DND-41 (cell line): ENCODE measurements at regions not wholly inside any gene's neighbourhood (a gene's known extent, or its start where the extent isn't known, plus 50 kb on each side); places are given as distances from the start of the nearest gene placed in this dataset.

Source experiments
- ATAC-seq: fragments of 200-7000 bp; cut with Tn5 transposase; 3 replicates; pipeline ENCODE4 v1.9.1; 2021; ENCODE audit warnings: low read depth; ENCODE audit not compliant: insufficient read depth
- DNase-seq: peaks from one replicate; pipeline ENCODE4 v3.0.0-alpha.2; 2020
- H2AFZ ChIP-seq: 2 replicates; pipeline ENCODE4 v1.6.0; 2012; ENCODE audit warnings: low read depth, low read length
- H3K27ac ChIP-seq: 2 replicates; pipeline ENCODE4 v1.5.1; 2012; ENCODE audit warnings: low read length, inconsistent platforms
- H3K27me3 ChIP-seq: fragments of 200-600 bp; sonication (generic); 2 replicates; pipeline ENCODE4 v1.6.0; 2012; ENCODE audit warnings: low read length, mild to moderate bottlenecking, inconsistent platforms; ENCODE audit not compliant: insufficient read depth, poor library complexity
- H3K36me3 ChIP-seq: 2 replicates; pipeline ENCODE4 v1.5.1; 2012; ENCODE audit warnings: low read length, inconsistent platforms; ENCODE audit not compliant: insufficient read depth
- H3K4me1 ChIP-seq: 2 replicates; pipeline ENCODE4 v1.5.1; 2012; ENCODE audit warnings: mild to moderate bottlenecking, low read length; ENCODE audit not compliant: insufficient read depth
- H3K4me2 ChIP-seq: 2 replicates; pipeline ENCODE4 v1.6.0; 2012; ENCODE audit warnings: mild to moderate bottlenecking, moderate library complexity, low read length, inconsistent platforms; ENCODE audit not compliant: insufficient read depth
- H3K4me3 ChIP-seq, 2 experiments: fragments of 200-600 bp in 1 of 2; shearing (Covaris generic) in 1 of 2; 2 replicates each; pipeline ENCODE4 v1.5.1; 2012 to 2016; ENCODE audit warnings: inconsistent platforms in 2 of 2, low read length in 2 of 2, mild to moderate bottlenecking in 2 of 2, low read depth in 1 of 2, moderate library complexity in 1 of 2
- H3K79me2 ChIP-seq: 2 replicates; pipeline ENCODE4 v1.6.0; 2012; ENCODE audit warnings: low read length, inconsistent platforms; ENCODE audit not compliant: insufficient read depth
- H3K9ac ChIP-seq: 2 replicates; pipeline ENCODE4 v1.6.0; 2012; ENCODE audit warnings: low read depth, mild to moderate bottlenecking, inconsistent platforms, low read length, moderate library complexity
- H3K9me3 ChIP-seq: 2 replicates; pipeline ENCODE4 v1.5.1; 2012; ENCODE audit warnings: low read length, moderate library complexity, mild to moderate bottlenecking, inconsistent platforms; ENCODE audit not compliant: insufficient read depth, severe bottlenecking
- H4K20me1 ChIP-seq: 2 replicates; pipeline ENCODE4 v1.6.0; 2012; ENCODE audit warnings: low read length; ENCODE audit not compliant: insufficient read depth
- EZH2 ChIP-seq: IDR thresholded peaks from 3 replicates; pipeline ENCODE4 v1.6.1; 2012; ENCODE audit warnings: borderline replicate concordance, low read depth, mild to moderate bottlenecking, moderate library complexity, low read length, inconsistent platforms; ENCODE audit not compliant: severe bottlenecking
- TF ChIP-seq, protein P1 (sequence below): IDR thresholded peaks from 2 replicates; pipeline ENCODE4 v1.5.1; 2012; ENCODE audit warnings: borderline replicate concordance, low read length, moderate library complexity, mild to moderate bottlenecking; ENCODE audit not compliant: poor library complexity, severe bottlenecking; ENCODE audit errors: extremely low read depth

DNA sequence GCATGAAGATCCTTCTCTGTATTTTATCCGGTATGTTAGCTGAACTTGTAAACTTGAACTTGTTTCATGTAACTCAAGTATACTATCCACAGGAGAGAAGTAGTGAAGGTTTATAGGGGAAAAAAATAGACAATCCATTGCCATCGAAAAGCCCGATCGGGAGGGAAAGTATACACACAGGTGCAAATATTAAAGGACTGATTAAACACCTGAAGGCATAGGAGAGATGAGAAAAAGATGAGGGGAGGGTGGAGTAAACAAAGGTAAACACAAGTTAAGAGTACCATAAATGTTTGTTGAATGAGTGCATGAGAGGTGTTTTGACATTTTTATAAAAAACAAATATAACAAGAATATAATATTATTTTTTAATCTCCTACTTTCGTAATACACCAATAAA is 64.3 kb upstream of the CITED2 start:
- Histone ChIP-seq H3K4me1 (no peaks in the 10 kb centered on the region), H2AFZ (no peak overlapping the region), H3K79me2 (no peaks in the 10 kb centered on the region), H4K20me1 (no peaks in the 10 kb centered on the region), H3K36me3 (no peaks in the 10 kb centered on the region), H3K9me3 (no peaks in the 10 kb centered on the region), H3K4me3 (no peak overlapping the region), H3K27me3 (peaks cover 9% of the 10 kb centered on the region), H3K27ac (no peak overlapping the region), H3K4me2 (no peak overlapping the region), H3K9ac (no peak overlapping the region)
- no peak for ATAC-seq
- no peak for DNase-seq
- TF ChIP-seq, protein P1, sequence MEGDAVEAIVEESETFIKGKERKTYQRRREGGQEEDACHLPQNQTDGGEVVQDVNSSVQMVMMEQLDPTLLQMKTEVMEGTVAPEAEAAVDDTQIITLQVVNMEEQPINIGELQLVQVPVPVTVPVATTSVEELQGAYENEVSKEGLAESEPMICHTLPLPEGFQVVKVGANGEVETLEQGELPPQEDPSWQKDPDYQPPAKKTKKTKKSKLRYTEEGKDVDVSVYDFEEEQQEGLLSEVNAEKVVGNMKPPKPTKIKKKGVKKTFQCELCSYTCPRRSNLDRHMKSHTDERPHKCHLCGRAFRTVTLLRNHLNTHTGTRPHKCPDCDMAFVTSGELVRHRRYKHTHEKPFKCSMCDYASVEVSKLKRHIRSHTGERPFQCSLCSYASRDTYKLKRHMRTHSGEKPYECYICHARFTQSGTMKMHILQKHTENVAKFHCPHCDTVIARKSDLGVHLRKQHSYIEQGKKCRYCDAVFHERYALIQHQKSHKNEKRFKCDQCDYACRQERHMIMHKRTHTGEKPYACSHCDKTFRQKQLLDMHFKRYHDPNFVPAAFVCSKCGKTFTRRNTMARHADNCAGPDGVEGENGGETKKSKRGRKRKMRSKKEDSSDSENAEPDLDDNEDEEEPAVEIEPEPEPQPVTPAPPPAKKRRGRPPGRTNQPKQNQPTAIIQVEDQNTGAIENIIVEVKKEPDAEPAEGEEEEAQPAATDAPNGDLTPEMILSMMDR, result no peak
- TF ChIP-seq EZH2, result no peak

DNA sequence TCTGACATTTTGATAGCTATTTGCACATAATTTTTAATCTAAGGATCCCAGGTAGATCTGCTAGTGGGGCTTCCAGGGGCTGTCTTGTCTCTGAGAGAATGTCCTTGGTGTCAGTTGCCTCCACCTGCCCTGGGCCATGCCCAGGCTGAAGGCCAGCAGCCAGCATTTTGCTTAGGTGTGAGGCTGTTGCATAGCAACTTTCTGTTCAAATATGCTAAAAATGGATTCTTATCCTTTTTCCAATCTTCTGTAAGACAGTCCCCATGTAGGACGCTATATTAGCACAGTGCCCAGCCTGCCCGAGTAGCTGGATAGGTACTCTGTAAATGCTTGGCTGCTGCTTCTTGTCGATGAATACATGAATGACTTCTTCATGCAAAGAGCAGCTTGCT is 62.5 kb upstream of the CITED2 start:
- Histone ChIP-seq H3K9me3 (no peaks in the 10 kb centered on the region), H3K79me2 (no peaks in the 10 kb centered on the region), H4K20me1 (no peaks in the 10 kb centered on the region), H2AFZ (no peak overlapping the region), H3K9ac (no peak overlapping the region), H3K4me1 (no peaks in the 10 kb centered on the region), H3K4me2 (no peak overlapping the region), H3K4me3 (no peak overlapping the region), H3K27ac (no peak overlapping the region), H3K27me3 (peaks cover 3% of the 10 kb centered on the region), H3K36me3 (no peaks in the 10 kb centered on the region)
- ATAC-seq (no peak), DNase-seq (no peak)
- TF ChIP-seq EZH2, result no peak
- TF ChIP-seq, protein P1, result no peak

DNA sequence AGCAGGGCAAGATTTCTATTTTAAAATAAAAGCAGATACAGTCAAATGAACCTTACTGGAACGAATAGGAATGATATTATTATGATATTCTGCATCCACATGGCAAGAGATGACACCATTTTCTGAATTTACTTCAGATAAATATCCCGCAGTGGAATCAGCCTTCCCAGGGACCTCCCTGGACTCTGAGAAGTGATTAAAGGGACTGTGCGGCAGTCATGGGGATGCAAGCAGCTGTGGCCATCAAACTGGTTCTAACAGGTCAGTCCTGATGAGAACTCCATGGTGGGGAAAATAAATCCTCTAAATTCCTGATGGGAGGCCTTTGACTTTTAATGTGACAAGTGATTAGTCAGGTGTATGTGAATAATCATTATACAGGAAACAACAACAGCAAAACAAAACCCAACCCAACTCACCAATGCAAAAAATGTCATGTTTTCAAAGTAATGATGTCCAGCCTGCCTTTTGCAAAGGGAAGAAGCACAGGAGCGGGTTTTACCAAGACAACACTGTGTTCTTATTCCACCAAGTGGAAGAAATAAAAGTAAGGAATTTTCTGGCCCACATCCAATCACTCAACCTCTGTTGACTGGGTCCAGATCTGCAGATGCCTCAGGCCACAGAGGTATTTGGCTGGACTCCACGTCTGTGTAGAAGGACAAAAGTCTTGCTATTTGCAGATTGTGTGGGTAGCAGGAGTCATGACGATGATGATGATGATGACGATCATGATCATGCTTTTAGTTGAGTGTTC is 61.9 kb upstream of the CITED2 start:
- no peaks in the 10 kb centered on the region for H3K9me3 ChIP-seq
- no peaks in the 10 kb centered on the region for H3K36me3 ChIP-seq
- TF ChIP-seq, protein P1, result no peak
- TF ChIP-seq EZH2, result no peak
- no peak overlapping the region for H3K27ac ChIP-seq
- H2AFZ ChIP-seq, result no peak overlapping the region
- no peaks in the 10 kb centered on the region for H3K79me2 ChIP-seq
- no peak overlapping the region for H3K4me3 ChIP-seq
- no peaks in the 10 kb centered on the region for H3K4me1 ChIP-seq
- no peak overlapping the region for H3K9ac ChIP-seq
- H4K20me1 ChIP-seq, result no peaks in the 10 kb centered on the region
- no peak overlapping the region for H3K4me2 ChIP-seq
- peaks cover 3% of the 10 kb centered on the region for H3K27me3 ChIP-seq
- ATAC-seq, result no peak
- DNase-seq, result no peak
